ENCODE measurements at regions not wholly inside any gene's neighbourhood (a gene's known extent, or its start where the extent isn't known, plus 50 kb on each side); places are given as distances from the start of the nearest gene placed in this dataset.

- no peak for DNase-seq (ENCODE audit: low spot score)
Observed at GRCh38 chr21:22892740-22893139, 1894.5 kb downstream of the NCAM2 start.

- DNase-seq (ENCODE audit: low spot score), result no peak
Observed at GRCh38 chr21:22898051-22898665, 1899.9 kb downstream of the NCAM2 start.

- no peak for DNase-seq (ENCODE audit: low spot score)
Observed at GRCh38 chr21:22900490-22900889, 1902.3 kb downstream of the NCAM2 start.

GRCh38 chr21:22903851-22904250 is 1905.6 kb downstream of the NCAM2 start:
- DNase-seq (ENCODE audit: low spot score), result no peak

GRCh38 chr21:22904385-22904784 is 1906.2 kb downstream of the NCAM2 start:
- no peak for DNase-seq (ENCODE audit: low spot score)

- DNase-seq (ENCODE audit: low spot score), result peak; percentile 13
Observed at GRCh38 chr21:22925032-22925431, 1926.8 kb downstream of the NCAM2 start.

- DNase-seq (ENCODE audit: low spot score), result no peak
Observed at GRCh38 chr21:22927469-22927868, 1929.3 kb downstream of the NCAM2 start.

GRCh38 chr21:22941779-22942490 is 1943.7 kb downstream of the NCAM2 start:
- no peak for DNase-seq (ENCODE audit: low spot score)

GRCh38 chr21:22955559-22955958 is 1957.3 kb downstream of the NCAM2 start:
- DNase-seq (ENCODE audit: low spot score), result no peak

GRCh38 chr21:22961258-22961657 is 1963.0 kb downstream of the NCAM2 start:
- DNase-seq (ENCODE audit: low spot score), result peak; percentile 97

- peak; percentile 35 for DNase-seq (ENCODE audit: low spot score)
Observed at GRCh38 chr21:22965455-22966135, 1967.4 kb downstream of the NCAM2 start.

GRCh38 chr21:22981819-22982218 is 1983.6 kb downstream of the NCAM2 start:
- no peak for DNase-seq (ENCODE audit: low spot score)

GRCh38 chr21:22993144-22993543 is 1994.9 kb downstream of the NCAM2 start:
- no peak for DNase-seq (ENCODE audit: low spot score)

GRCh38 chr21:22993822-22994574 is 1995.8 kb downstream of the NCAM2 start:
- DNase-seq (ENCODE audit: low spot score), result no peak

- no peak for DNase-seq (ENCODE audit: low spot score)
Observed at GRCh38 chr21:23003951-23004350, 2005.7 kb downstream of the NCAM2 start.

- no peak for DNase-seq (ENCODE audit: low spot score)
Observed at GRCh38 chr21:23008601-23009202, 2010.5 kb downstream of the NCAM2 start.

- DNase-seq (ENCODE audit: low spot score), result no peak
Observed at GRCh38 chr21:23009360-23009759, 2011.2 kb downstream of the NCAM2 start.

- DNase-seq (ENCODE audit: low spot score), result no peak
Observed at GRCh38 chr21:23014021-23014420, 2015.8 kb downstream of the NCAM2 start.

- DNase-seq (ENCODE audit: low spot score), result peak; percentile 75
Observed at GRCh38 chr21:23016617-23017016, 2018.4 kb downstream of the NCAM2 start.

- no peak for DNase-seq (ENCODE audit: low spot score)
Observed at GRCh38 chr21:23017989-23018388, 2019.8 kb downstream of the NCAM2 start.

GRCh38 chr21:23020969-23021368 is 2022.8 kb downstream of the NCAM2 start:
- no peak for DNase-seq (ENCODE audit: low spot score)

GRCh38 chr21:23021481-23021880 is 2023.3 kb downstream of the NCAM2 start:
- no peak for DNase-seq (ENCODE audit: low spot score)

Measured in NAMALWA (cell line).